ENCODE measurements at regions not wholly inside any gene's neighbourhood (a gene's known extent, or its start where the extent isn't known, plus 50 kb on each side); places are given as distances from the start of the nearest gene placed in this dataset.
"Not testable (repeated sequence)": the region's sequence is repeated elsewhere in the genome, so short reads cannot be mapped to it uniquely, and the experiment has no call there.

- peaks cover 5% of the 10 kb centered on the region for H3K27me3 Mint-ChIP-seq
- H3K36me3 Mint-ChIP-seq (ENCODE audit: low read depth) = no peaks in the 10 kb centered on the region
- H3K27ac Mint-ChIP-seq = no peak overlapping the region
- intact Hi-C loops (cut with micrococcal nuclease) = no loop called here
- H3K4me3 Mint-ChIP-seq = no peak overlapping the region
- H3K9me3 Mint-ChIP-seq = peaks cover 21% of the 10 kb centered on the region
- H3K4me1 Mint-ChIP-seq (ENCODE audit: low read depth) = no peaks in the 10 kb centered on the region
Measured at GRCh38 chr10:123385508-123386080, 231.4 kb downstream of the BUB3 start.

GRCh38 chr10:123389520-123389919 is 235.3 kb downstream of the BUB3 start:
- Mint-ChIP-seq H3K4me1 (ENCODE audit: low read depth) (no peaks in the 10 kb centered on the region), H3K36me3 (ENCODE audit: low read depth) (no peaks in the 10 kb centered on the region), H3K27ac (no peak overlapping the region), H3K9me3 (peaks cover 10% of the 10 kb centered on the region), H3K4me3 (no peak overlapping the region), H3K27me3 (peaks cover 1% of the 10 kb centered on the region)
- intact Hi-C loops (cut with micrococcal nuclease) = no loop called here

GRCh38 chr10:123390332-123390731 is 236.1 kb downstream of the BUB3 start:
- H3K27me3 Mint-ChIP-seq = peaks cover 1% of the 10 kb centered on the region
- H3K4me3 Mint-ChIP-seq = no peak overlapping the region
- H3K4me1 Mint-ChIP-seq (ENCODE audit: low read depth) = no peaks in the 10 kb centered on the region
- H3K27ac Mint-ChIP-seq = no peak overlapping the region
- intact Hi-C loops (cut with micrococcal nuclease) = no loop called here
- H3K9me3 Mint-ChIP-seq = peaks cover 10% of the 10 kb centered on the region
- H3K36me3 Mint-ChIP-seq (ENCODE audit: low read depth) = no peaks in the 10 kb centered on the region

- peaks cover 1% of the 10 kb centered on the region for H3K27me3 Mint-ChIP-seq
- H3K4me1 Mint-ChIP-seq (ENCODE audit: low read depth) = no peaks in the 10 kb centered on the region
- no peak overlapping the region for H3K4me3 Mint-ChIP-seq
- no peaks in the 10 kb centered on the region for H3K36me3 Mint-ChIP-seq (ENCODE audit: low read depth)
- no peak overlapping the region for H3K27ac Mint-ChIP-seq
- peaks cover 4% of the 10 kb centered on the region for H3K9me3 Mint-ChIP-seq
- intact Hi-C loops (cut with micrococcal nuclease) = no loop called here
Measured at GRCh38 chr10:123390874-123391273, 236.7 kb downstream of the BUB3 start.

- Mint-ChIP-seq H3K4me3 (no peak overlapping the region), H3K36me3 (ENCODE audit: low read depth) (no peaks in the 10 kb centered on the region), H3K27ac (no peak overlapping the region), H3K27me3 (peaks cover 1% of the 10 kb centered on the region), H3K9me3 (no peaks in the 10 kb centered on the region), H3K4me1 (ENCODE audit: low read depth) (no peaks in the 10 kb centered on the region)
- intact Hi-C loops (cut with micrococcal nuclease) = no loop called here
Measured at GRCh38 chr10:123391275-123392028, 237.2 kb downstream of the BUB3 start.

- Mint-ChIP-seq H3K4me1 (ENCODE audit: low read depth) (no peaks in the 10 kb centered on the region), H3K9me3 (no peaks in the 10 kb centered on the region), H3K27me3 (peaks cover 1% of the 10 kb centered on the region), H3K4me3 (no peak overlapping the region), H3K36me3 (ENCODE audit: low read depth) (no peaks in the 10 kb centered on the region), H3K27ac (no peak overlapping the region)
- intact Hi-C loops (cut with micrococcal nuclease) = no loop called here
Measured at GRCh38 chr10:123392182-123392963, 238.2 kb downstream of the BUB3 start.

GRCh38 chr10:123393170-123393569 is 239.0 kb downstream of the BUB3 start:
- Mint-ChIP-seq H3K36me3 (ENCODE audit: low read depth) (no peaks in the 10 kb centered on the region), H3K27me3 (peaks cover 1% of the 10 kb centered on the region), H3K4me3 (no peak overlapping the region), H3K27ac (no peak overlapping the region), H3K9me3 (no peaks in the 10 kb centered on the region), H3K4me1 (ENCODE audit: low read depth) (no peaks in the 10 kb centered on the region)
- intact Hi-C loops (cut with micrococcal nuclease) = no loop called here

- Mint-ChIP-seq H3K27ac (no peak overlapping the region), H3K36me3 (ENCODE audit: low read depth) (no peaks in the 10 kb centered on the region), H3K4me3 (no peak overlapping the region), H3K27me3 (peaks cover 1% of the 10 kb centered on the region), H3K4me1 (ENCODE audit: low read depth) (no peaks in the 10 kb centered on the region), H3K9me3 (no peaks in the 10 kb centered on the region)
- intact Hi-C loops (cut with micrococcal nuclease) = no loop called here
Measured at GRCh38 chr10:123394382-123394781, 240.2 kb downstream of the BUB3 start.

- H3K4me1 Mint-ChIP-seq (ENCODE audit: low read depth); H3K36me3 Mint-ChIP-seq (ENCODE audit: low read depth); intact Hi-C loops (cut with micrococcal nuclease); H3K27me3 Mint-ChIP-seq; H3K9me3 Mint-ChIP-seq; H3K4me3 Mint-ChIP-seq; H3K27ac Mint-ChIP-seq: not testable (repeated sequence)
Measured at GRCh38 chr10:123395234-123395633, 241.0 kb downstream of the BUB3 start.

GRCh38 chr10:123395906-123396305 is 241.7 kb downstream of the BUB3 start:
- intact Hi-C loops (cut with micrococcal nuclease) = no loop called here
- H3K27me3 Mint-ChIP-seq = peaks cover 1% of the 10 kb centered on the region
- no peaks in the 10 kb centered on the region for H3K36me3 Mint-ChIP-seq (ENCODE audit: low read depth)
- no peak overlapping the region for H3K27ac Mint-ChIP-seq
- no peak overlapping the region for H3K4me3 Mint-ChIP-seq
- H3K9me3 Mint-ChIP-seq = no peaks in the 10 kb centered on the region
- no peaks in the 10 kb centered on the region for H3K4me1 Mint-ChIP-seq (ENCODE audit: low read depth)

GRCh38 chr10:123398180-123398591 is 244.0 kb downstream of the BUB3 start:
- Mint-ChIP-seq H3K27ac (no peak overlapping the region), H3K4me1 (ENCODE audit: low read depth) (peaks cover 16% of the 10 kb centered on the region)

GRCh38 chr10:123398756-123399155 is 244.6 kb downstream of the BUB3 start:
- H3K36me3 Mint-ChIP-seq (ENCODE audit: low read depth) = no peaks in the 10 kb centered on the region
- no peak overlapping the region for H3K27ac Mint-ChIP-seq
- no peaks in the 10 kb centered on the region for H3K27me3 Mint-ChIP-seq
- peaks cover 16% of the 10 kb centered on the region for H3K4me1 Mint-ChIP-seq (ENCODE audit: low read depth)
- no peak overlapping the region for H3K4me3 Mint-ChIP-seq
- intact Hi-C loops (cut with micrococcal nuclease) = no loop called here
- H3K9me3 Mint-ChIP-seq = no peaks in the 10 kb centered on the region

More at GRCh38 chr10:123398180-123398591, 244.0 kb downstream of the BUB3 start:
- no peaks in the 10 kb centered on the region for H3K27me3 Mint-ChIP-seq
- no peak overlapping the region for H3K4me3 Mint-ChIP-seq
- no peaks in the 10 kb centered on the region for H3K9me3 Mint-ChIP-seq
- intact Hi-C loops (cut with micrococcal nuclease) = no loop called here
- no peaks in the 10 kb centered on the region for H3K36me3 Mint-ChIP-seq (ENCODE audit: low read depth)

GRCh38 chr10:123399276-123399839 is 245.2 kb downstream of the BUB3 start:
- intact Hi-C loops (cut with micrococcal nuclease) = no loop called here
- Mint-ChIP-seq H3K4me1 (ENCODE audit: low read depth) (peaks cover 16% of the 10 kb centered on the region), H3K4me3 (no peak overlapping the region), H3K36me3 (ENCODE audit: low read depth) (no peaks in the 10 kb centered on the region), H3K9me3 (peaks cover 4% of the 10 kb centered on the region), H3K27ac (no peak overlapping the region), H3K27me3 (no peaks in the 10 kb centered on the region)

GRCh38 chr10:123402021-123402420 is 247.8 kb downstream of the BUB3 start:
- intact Hi-C loops (cut with micrococcal nuclease) = no loop called here
- H3K27ac Mint-ChIP-seq = no peak overlapping the region
- no peak overlapping the region for H3K4me3 Mint-ChIP-seq
- H3K4me1 Mint-ChIP-seq (ENCODE audit: low read depth) = peaks cover 16% of the 10 kb centered on the region
- no peaks in the 10 kb centered on the region for H3K36me3 Mint-ChIP-seq (ENCODE audit: low read depth)
- peaks cover 23% of the 10 kb centered on the region for H3K9me3 Mint-ChIP-seq
- peaks cover 3% of the 10 kb centered on the region for H3K27me3 Mint-ChIP-seq
